Right renal pelvis (tissue), 4 donors: ENCODE measurements at regions not wholly inside any gene's neighbourhood (a gene's known extent, or its start where the extent isn't known, plus 50 kb on each side); places are given as distances from the start of the nearest gene placed in this dataset.
A peak's percentile ranks its signal among the peaks of the same experiment; 100 is the strongest.
"Not testable (repeated sequence)": the region's sequence is repeated elsewhere in the genome, so short reads cannot be mapped to it uniquely, and the experiment has no call there.

ENCODE experiments used
- DNase-seq, 4 donors: peaks; one replicate each; pipeline ENCODE4 v3.0.0-alpha.2; 2013; ENCODE audit warnings: low read depth in 4 of 4, low spot score in 3 of 4, missing footprints in 1 of 4

DNA sequence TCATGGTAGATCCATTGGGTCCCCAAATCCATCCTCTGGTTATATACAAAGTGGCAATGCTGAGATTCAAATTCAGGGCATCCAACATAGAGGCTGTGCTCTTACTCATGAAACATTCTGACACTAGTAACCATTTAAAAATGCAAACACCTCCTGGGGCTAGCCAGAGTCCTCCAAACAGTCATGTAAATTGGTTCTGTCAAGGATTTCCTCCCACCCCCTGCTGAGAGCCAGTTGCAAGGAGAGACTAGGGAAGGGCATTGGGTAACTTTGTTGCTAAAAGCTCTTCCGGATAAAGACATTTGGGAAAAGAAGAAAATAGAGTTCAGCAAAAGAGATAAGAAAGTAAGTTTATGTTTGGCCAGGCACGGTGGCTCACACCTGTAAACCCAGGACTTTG is 58.3 kb downstream of the ART5 start:
- DNase-seq: not testable (repeated sequence)

- DNase-seq: not testable (repeated sequence)
These were observed 60.4 kb downstream of the ART5 start for GRCh38 chr11:3581389-3581725.

DNA sequence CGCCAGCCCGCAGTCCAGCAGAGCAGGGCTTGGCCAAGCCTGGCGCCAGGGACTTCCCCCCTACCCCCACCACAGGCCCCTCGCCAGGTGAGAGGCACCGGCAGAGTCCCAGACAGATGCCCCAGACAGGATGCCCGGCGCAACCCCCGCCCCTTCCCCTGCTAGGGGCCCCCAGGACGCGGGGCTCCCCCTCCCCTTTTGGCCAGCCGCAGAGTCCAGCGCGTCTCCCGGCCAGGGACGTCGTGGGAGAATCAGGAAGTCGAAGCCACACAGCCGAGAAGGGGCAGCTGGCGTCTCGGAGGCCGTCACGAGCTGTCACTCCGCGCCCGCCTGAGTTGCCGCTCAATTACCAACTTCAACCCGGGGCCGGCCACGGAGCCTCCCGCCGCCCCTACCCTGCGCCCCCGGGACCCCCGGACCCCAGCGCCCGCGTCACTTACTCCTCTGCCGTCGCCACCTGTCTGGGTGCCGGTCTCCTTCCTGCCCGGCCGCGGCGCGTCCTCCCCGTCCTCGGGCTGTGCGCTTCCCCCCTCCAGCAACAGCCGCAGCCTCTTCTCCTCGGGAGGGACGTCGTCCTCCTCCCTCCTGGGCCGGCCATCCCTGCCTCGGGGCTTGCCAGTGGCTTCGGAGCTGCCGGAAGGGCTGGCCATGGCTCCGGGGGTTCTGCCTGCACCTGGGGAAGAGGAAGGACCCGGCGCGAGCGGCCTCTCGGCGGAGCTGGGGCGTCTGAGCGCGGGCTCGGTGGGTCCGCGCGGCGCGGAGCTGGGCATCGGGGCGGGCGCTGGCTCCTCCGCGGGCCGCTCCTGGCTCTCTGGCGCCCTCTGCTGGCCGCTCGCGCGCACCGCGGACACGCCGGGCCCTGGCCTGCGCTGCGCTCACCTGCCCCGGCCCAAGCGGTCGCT is 61.1 kb downstream of the ART5 start:
- DNase-seq: peak in 2 of 4 donors; percentile 4 to 23

DNA sequence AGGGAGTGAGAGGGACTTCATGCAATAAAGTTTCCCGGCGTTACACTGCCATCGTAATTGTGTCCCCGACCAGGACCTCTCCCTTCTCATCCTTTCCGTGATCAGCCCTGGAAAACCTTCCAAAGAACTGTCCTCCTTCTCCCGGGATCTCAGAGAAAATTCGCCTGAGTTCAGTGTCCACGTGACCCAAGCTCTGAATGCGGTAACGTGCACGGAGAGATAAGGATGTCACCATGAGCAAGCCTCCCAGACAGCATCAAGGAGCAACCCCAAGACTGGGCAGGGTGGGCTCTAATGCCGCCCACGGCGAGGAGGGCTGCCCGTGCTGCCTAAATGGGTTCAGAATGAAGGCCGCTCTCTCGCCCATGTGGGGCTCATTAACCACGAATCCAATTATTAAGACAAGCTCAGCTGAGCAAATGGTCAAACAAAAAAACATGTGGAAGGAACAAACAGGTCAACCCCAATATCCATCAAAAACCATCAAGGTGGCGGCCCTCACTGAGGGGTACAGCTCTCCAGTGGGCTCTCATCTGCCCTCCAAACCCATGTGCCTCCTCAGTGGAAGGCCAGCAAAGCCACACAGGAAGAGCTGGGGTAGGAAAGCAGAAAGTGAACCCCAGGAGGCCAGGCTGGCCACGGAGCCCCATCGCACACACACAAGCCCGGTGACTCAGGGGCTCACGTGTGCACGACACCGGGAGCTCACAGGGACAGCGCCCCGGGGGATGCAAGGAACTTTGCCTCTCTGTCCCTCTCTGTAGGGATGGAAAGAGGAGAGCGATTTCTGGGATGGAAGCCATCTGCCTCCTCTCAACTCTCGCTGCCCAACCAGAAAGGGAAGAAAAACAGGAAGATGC is 62.0 kb downstream of the ART5 start:
- DNase-seq: not testable (repeated sequence)

GRCh38 chr11:3576066-3576604 is 65.7 kb downstream of the ART5 start:
- DNase-seq: not testable (repeated sequence)

DNA sequence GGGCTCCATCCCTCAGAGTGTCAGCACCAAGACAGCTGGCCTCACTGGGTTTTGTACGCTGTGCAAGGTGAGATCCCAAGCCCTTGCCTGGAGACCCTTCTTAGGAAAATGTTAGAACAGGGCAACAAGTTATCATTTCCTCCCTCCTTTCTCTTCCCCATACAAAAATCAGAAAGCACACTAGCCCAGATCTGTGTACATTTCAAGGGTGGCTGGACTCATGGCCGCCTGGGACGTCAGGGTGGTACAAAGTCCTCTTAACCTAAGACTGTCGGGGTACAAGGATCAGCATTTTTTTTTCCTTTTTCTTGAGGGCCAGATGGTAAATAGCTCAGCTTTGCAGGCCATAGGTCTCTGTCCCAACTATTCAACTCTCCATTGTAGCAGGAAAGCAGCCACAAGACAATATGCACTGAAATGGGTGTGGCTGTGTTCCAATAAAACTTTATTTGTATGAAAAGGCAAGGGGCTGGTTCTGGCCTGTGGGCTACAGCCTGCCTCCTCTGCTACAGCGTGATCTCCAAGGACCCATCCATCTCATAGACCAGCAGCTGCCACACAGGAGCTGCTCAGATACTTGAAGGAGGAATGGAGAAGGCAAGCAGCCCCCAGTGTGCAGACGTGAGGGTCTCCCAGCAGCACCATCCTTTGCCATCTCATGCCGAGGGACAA is 68.7 kb downstream of the ART5 start:
- DNase-seq: not testable (repeated sequence)

DNA sequence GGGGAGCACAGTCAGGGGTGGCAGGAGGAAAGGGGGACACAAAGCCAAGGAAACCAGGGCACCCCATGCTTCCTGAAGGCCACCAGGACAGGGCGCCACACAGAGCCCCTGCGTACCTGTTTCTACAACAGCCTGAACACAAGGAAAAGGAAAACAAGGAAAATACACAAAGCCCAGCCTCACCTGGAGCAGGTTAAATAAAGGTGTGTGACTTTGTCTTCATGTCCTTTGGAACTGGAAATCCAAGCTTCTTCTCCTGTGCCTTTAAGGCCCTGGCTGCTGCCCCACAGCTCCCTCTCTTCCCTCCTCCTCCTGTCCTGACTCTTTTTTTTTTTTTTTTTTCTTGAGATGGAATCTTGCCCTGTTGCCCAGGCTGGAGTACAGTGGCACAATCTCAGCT is 70.0 kb downstream of the ART5 start:
- not testable (repeated sequence) for DNase-seq

- DNase-seq: not testable (repeated sequence)
These were observed 76.0 kb downstream of the ART5 start for GRCh38 chr11:3565838-3566237.

DNA sequence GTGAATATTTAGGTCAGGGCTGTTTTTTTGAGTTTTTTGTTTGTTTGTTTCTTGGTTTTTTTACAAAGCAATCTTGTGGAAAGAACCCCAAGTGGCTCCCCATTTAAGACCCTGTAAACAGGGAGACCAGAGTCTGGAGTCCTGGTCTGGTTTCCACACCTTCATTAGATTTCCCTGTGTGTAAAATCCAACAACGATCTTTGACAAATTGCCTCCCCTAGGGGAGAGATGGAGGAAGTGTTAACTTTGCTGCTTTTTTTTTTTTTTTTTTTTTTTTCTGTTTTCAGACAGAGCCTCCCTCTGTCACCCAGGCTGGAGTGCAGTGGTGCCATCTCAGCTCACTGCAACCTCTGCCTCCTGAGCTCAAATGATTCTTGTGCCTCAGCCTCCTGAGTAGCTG is 77.4 kb downstream of the ART5 start:
- DNase-seq: not testable (repeated sequence)

- not testable (repeated sequence) for DNase-seq
These were observed 87.2 kb downstream of the ART5 start for GRCh38 chr11:3554621-3555020.

GRCh38 chr11:3544990-3545389 is 96.8 kb downstream of the ART5 start:
- DNase-seq: not testable (repeated sequence)

DNA sequence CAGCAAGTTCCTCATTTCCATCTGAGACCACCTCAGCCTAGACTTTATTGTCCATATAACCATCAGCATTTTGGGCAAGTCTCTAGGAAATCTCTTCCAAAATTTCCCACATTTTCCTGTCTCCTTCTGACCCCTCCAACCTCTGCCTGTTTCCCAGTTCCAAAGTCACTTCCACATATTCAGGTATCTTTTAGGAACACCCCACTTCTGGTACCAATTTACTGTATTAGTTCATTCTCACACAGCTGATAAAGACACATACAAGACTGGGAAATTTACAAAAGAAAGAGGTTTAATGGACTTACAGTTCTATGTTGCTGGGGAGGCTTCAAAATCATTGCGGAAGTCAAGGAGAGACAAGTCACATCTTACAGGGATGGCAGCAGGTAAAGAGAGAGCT is 103.6 kb downstream of the ART5 start:
- not testable (repeated sequence) for DNase-seq

- DNase-seq: not testable (repeated sequence)
These were observed 104.5 kb downstream of the ART5 start for GRCh38 chr11:3537254-3537653.

- DNase-seq: not testable (repeated sequence)
These were observed 108.8 kb downstream of the ART5 start for GRCh38 chr11:3532958-3533357.

DNA sequence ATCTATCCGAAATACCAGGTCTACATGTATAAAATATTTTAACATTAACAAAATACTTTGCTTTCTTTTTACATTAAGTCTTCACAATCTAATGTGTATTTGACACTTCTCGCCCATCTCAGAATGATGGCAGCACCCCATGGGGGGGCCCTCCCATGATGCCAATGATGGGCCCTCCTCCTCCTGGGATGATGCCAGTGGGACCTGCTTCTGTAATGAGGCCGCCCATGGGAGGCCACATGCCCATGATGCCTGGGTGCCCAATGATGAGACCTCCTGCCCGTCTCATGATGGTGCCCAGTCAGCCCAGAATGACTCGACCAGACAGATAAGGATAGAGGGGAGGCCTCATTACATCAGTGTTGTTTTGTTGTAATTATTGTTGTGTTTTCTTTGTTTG is 110.5 kb downstream of the ART5 start:
- not testable (repeated sequence) for DNase-seq

GRCh38 chr11:3523567-3523966 is 118.2 kb downstream of the ART5 start:
- DNase-seq: not testable (repeated sequence)

DNA sequence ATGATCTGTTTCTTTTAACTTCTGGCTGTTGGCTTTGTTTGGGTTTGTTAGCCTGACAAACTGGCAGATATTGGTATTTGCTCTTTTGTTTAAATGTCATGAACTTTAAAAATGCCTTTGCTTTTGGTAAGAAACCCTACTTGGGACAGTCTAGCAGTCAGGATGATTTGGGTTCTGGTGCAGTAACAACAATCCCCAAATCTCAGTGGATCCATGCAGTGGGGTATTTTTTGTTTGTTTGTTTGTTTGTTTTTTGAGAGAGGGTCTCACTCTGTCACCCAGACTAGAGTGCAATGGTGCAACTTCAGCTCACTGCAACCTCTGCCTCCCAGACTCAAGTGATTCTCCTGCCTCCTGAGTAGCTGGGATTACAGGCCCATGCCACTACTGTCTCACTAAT is 120.9 kb downstream of the ART5 start:
- not testable (repeated sequence) for DNase-seq

GRCh38 chr11:3519841-3520240 is 122.0 kb downstream of the ART5 start:
- not testable (repeated sequence) for DNase-seq

GRCh38 chr11:3516934-3517567 is 124.7 kb downstream of the ART5 start:
- DNase-seq: not testable (repeated sequence)

GRCh38 chr11:3516345-3516933 is 125.4 kb downstream of the ART5 start:
- not testable (repeated sequence) for DNase-seq
